ENCODE measurements at regions not wholly inside any gene's neighbourhood (a gene's known extent, or its start where the extent isn't known, plus 50 kb on each side); places are given as distances from the start of the nearest gene placed in this dataset.

GRCh38 chr2:237170020-237170419 lies 84.3 kb downstream of the COPS8 start:
- no peak overlapping the region for H3K4me3 ChIP-seq (replicated peaks in 1 of 2; ENCODE audit: low read depth in 2 of 2, low read length in 2 of 2)
- DNase-seq (ENCODE audit: low read depth in 2 of 2): peak in 1 of 2 donors; percentile 47
- no peak for TF ChIP-seq CTCF (IDR thresholded peaks at IDR 0.05; ENCODE audit: low read depth, low read length)

GRCh38 chr2:237171396-237171795 lies 85.7 kb downstream of the COPS8 start:
- TF ChIP-seq CTCF (IDR thresholded peaks at IDR 0.05; ENCODE audit: low read depth, low read length): peak; percentile 28
- no peak overlapping the region for H3K4me3 ChIP-seq (replicated peaks in 1 of 2; ENCODE audit: low read depth in 2 of 2, low read length in 2 of 2)
- peak; percentile 97 for DNase-seq (ENCODE audit: low read depth in 2 of 2)

- H3K4me3 ChIP-seq (replicated peaks in 1 of 2; ENCODE audit: low read depth in 2 of 2, low read length in 2 of 2): no peak overlapping the region
- no peak for DNase-seq (ENCODE audit: low read depth in 2 of 2)
- TF ChIP-seq CTCF (IDR thresholded peaks at IDR 0.05; ENCODE audit: low read depth, low read length): no peak
Measured at GRCh38 chr2:237171881-237172280, 86.2 kb downstream of the COPS8 start.

GRCh38 chr2:237177052-237177451 lies 91.4 kb downstream of the COPS8 start:
- TF ChIP-seq CTCF (IDR thresholded peaks at IDR 0.05; ENCODE audit: low read depth, low read length): no peak
- no peak for DNase-seq (ENCODE audit: low read depth in 2 of 2)
- no peak overlapping the region for H3K4me3 ChIP-seq (replicated peaks in 1 of 2; ENCODE audit: low read depth in 2 of 2, low read length in 2 of 2)

GRCh38 chr2:237177986-237178385 lies 92.3 kb downstream of the COPS8 start:
- no peak for DNase-seq (ENCODE audit: low read depth in 2 of 2)
- TF ChIP-seq CTCF (IDR thresholded peaks at IDR 0.05; ENCODE audit: low read depth, low read length): no peak
- no peak overlapping the region for H3K4me3 ChIP-seq (replicated peaks in 1 of 2; ENCODE audit: low read depth in 2 of 2, low read length in 2 of 2)

- DNase-seq (ENCODE audit: low read depth in 2 of 2): peak in 1 of 2 donors; percentile 90
- H3K4me3 ChIP-seq (replicated peaks in 1 of 2; ENCODE audit: low read depth in 2 of 2, low read length in 2 of 2): no peak overlapping the region
- no peak for TF ChIP-seq CTCF (IDR thresholded peaks at IDR 0.05; ENCODE audit: low read depth, low read length)
Measured at GRCh38 chr2:237178396-237178795, 92.7 kb downstream of the COPS8 start.

- DNase-seq (ENCODE audit: low read depth in 2 of 2): peak in 1 of 2 donors; percentile 69
- TF ChIP-seq CTCF (IDR thresholded peaks at IDR 0.05; ENCODE audit: low read depth, low read length): no peak
- H3K4me3 ChIP-seq (replicated peaks in 1 of 2; ENCODE audit: low read depth in 2 of 2, low read length in 2 of 2): no peak overlapping the region
Measured at GRCh38 chr2:237179161-237179560, 93.5 kb downstream of the COPS8 start.
